CD8-positive, alpha-beta memory T cell (primary cell): ENCODE measurements at regions not wholly inside any gene's neighbourhood (a gene's known extent, or its start where the extent isn't known, plus 50 kb on each side); places are given as distances from the start of the nearest gene placed in this dataset.
A peak's percentile ranks its signal among the peaks of the same experiment; 100 is the strongest.
"Not testable (repeated sequence)": the region's sequence is repeated elsewhere in the genome, so short reads cannot be mapped to it uniquely, and the experiment has no call there.

Source experiments
- CTCF ChIA-PET: fragments of 350-600 bp; sonication (Branson Sonifier 250); formaldehyde crosslinking; loops from one replicate; lab custom pipeline; 2021; ENCODE audit warnings: antibody characterized with exemption; lab: Charles Lee
- POLR2A ChIA-PET: fragments of 350-600 bp; sonication (Branson Sonifier 250); formaldehyde crosslinking; loops from one replicate; lab custom pipeline; 2021; ENCODE audit warnings: antibody characterized with exemption; lab: Charles Lee
- DNase-seq, 5 donors: peaks; one replicate each; pipeline versions ENCODE4 v3.0.0 to v3.0.0-alpha.2; 2020 to 2022; ENCODE audit warnings: mixed read lengths in 1 of 5
- H3K27ac ChIP-seq: one replicate; pipeline ENCODE4 v1.7.0; 2013; ENCODE audit warnings: low read depth, mild to moderate bottlenecking, low read length, moderate library complexity
- H3K27me3 ChIP-seq: 2 replicates; pipeline ENCODE4 v1.7.0; 2013; ENCODE audit warnings: low read length, mild to moderate bottlenecking; ENCODE audit not compliant: insufficient read depth, poor library complexity, severe bottlenecking
- H3K36me3 ChIP-seq: 2 replicates; pipeline ENCODE4 v1.7.0; 2013; ENCODE audit warnings: mild to moderate bottlenecking, low read length, moderate library complexity; ENCODE audit not compliant: insufficient read depth
- H3K4me1 ChIP-seq: 2 replicates; pipeline ENCODE4 v1.7.0; 2013; ENCODE audit warnings: mild to moderate bottlenecking, low read length, moderate library complexity; ENCODE audit not compliant: insufficient read depth
- H3K4me3 ChIP-seq: 2 replicates; pipeline ENCODE4 v1.7.0; 2013; ENCODE audit warnings: mild to moderate bottlenecking, low read length
- H3K9me3 ChIP-seq: 2 replicates; pipeline ENCODE4 v1.7.0; 2013; ENCODE audit warnings: mild to moderate bottlenecking, low read length
- H3K27ac Mint-ChIP-seq, 8 donors: one replicate each; pipeline ENCODE4 v1.8.0; 2020 to 2021; ENCODE audit warnings: mixed read lengths in 8 of 8, mild to moderate bottlenecking in 6 of 8, inconsistent platforms in 3 of 8, moderate library complexity in 3 of 8
- H3K27me3 Mint-ChIP-seq, 2 donors: one replicate each; pipeline ENCODE4 v1.8.0; 2020 to 2021; ENCODE audit warnings: mixed read lengths in 2 of 2, mild to moderate bottlenecking in 1 of 2, moderate library complexity in 1 of 2
- H3K36me3 Mint-ChIP-seq, 3 donors: one replicate each; pipeline ENCODE4 v1.8.0; 2020 to 2021; ENCODE audit warnings: mixed read lengths in 3 of 3, inconsistent platforms in 1 of 3, mild to moderate bottlenecking in 1 of 3
- H3K4me1 Mint-ChIP-seq, 3 donors: one replicate each; pipeline ENCODE4 v1.8.0; 2020 to 2021; ENCODE audit warnings: mixed read lengths in 3 of 3, inconsistent platforms in 1 of 3, mild to moderate bottlenecking in 1 of 3
- H3K4me3 Mint-ChIP-seq, 7 donors: one replicate each; pipeline ENCODE4 v1.8.0; 2020 to 2021; ENCODE audit warnings: mixed read lengths in 7 of 7, mild to moderate bottlenecking in 6 of 7, moderate library complexity in 4 of 7, inconsistent platforms in 2 of 7
- H3K9me3 Mint-ChIP-seq, 5 donors: one replicate each; pipeline ENCODE4 v1.8.0; 2020 to 2022; ENCODE audit warnings: mixed read lengths in 5 of 5, mild to moderate bottlenecking in 3 of 5, moderate library complexity in 2 of 5, inconsistent platforms in 1 of 5

GRCh38 chr5:69014007-69014406 lies 79.8 kb upstream of the SLC30A5 start:
- H3K27me3 ChIP-seq, H3K4me3 ChIP-seq, POLR2A ChIA-PET, DNase-seq, H3K4me1 Mint-ChIP-seq, H3K4me3 Mint-ChIP-seq, H3K4me1 ChIP-seq, H3K9me3 ChIP-seq, H3K36me3 Mint-ChIP-seq, H3K36me3 ChIP-seq, H3K27ac ChIP-seq, H3K9me3 Mint-ChIP-seq, H3K27ac Mint-ChIP-seq, CTCF ChIA-PET: not testable (repeated sequence)
- H3K27me3 Mint-ChIP-seq: peaks cover 9 to 33% of the 10 kb centered on the region in 2 donors

DNA sequence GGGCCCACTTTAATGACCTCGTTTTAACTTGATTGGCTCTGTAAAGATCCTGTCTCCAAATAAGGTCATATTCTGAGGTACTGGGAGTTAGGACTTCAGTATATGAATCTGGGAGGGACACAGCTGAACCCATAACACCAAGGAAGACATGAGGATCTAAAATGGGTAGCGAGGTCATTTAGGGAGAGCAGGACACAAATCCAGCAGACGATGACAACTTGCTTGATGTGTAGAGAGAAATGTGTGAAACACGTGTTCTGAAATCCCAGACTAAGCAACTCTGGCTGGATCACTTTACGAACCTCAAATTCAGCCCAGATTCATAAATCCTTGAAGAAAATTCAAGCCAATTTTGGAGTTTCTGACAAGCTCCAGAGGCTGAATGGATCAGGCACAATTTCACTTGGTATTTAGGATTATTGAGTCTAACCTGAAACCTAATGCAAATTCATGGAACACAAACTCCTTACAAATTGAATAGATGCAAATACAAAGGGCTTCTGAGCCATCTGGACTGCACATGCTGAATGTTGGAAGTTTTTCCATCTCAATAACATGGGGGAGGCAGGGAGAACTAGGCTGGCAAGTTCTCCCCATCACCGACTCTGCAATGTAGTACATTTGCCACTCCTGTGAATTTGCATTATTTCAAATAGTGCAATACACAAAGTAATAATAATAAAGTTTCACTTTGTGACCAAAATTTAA lies 74.0 kb upstream of the SLC30A5 start:
- H3K36me3 ChIP-seq: no peaks in the 10 kb centered on the region
- no peak overlapping the region for H3K27ac Mint-ChIP-seq
- H3K4me1 ChIP-seq: no peaks in the 10 kb centered on the region
- CTCF ChIA-PET: no interaction called here
- H3K27ac ChIP-seq: no peak overlapping the region
- peaks cover 11 to 44% of the 10 kb centered on the region in 2 donors for H3K27me3 Mint-ChIP-seq
- DNase-seq: no peak
- no peaks in the 10 kb centered on the region for H3K27me3 ChIP-seq
- H3K4me3 Mint-ChIP-seq: no peak overlapping the region
- H3K4me3 ChIP-seq: no peak overlapping the region
- POLR2A ChIA-PET: no interaction called here
- H3K36me3 Mint-ChIP-seq: no peaks in the 10 kb centered on the region
- H3K9me3 ChIP-seq: no peaks in the 10 kb centered on the region
- no peaks in the 10 kb centered on the region for H3K4me1 Mint-ChIP-seq
- no peaks in the 10 kb centered on the region for H3K9me3 Mint-ChIP-seq

DNA sequence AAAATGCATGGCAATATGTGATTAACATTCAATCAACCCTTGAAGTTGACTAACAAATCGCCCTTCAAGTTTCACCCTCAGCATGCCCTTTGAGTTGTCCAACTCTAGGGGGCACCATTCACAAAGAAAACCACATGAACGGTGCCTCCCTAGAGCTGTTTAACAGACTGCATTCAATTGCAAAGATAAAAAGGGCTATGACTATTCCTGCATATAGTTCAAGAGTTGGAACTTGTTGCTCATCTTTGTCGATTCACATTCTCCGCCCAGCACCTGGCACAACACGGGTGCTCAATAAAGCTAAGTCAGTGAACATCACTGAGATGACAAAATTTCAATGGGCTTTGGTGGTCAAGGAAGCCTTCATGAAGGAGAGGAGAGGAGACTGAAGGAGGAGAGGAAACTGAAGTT lies 69.6 kb upstream of the SLC30A5 start:
- Histone ChIP-seq H3K4me3 (no peak overlapping the region), H3K36me3 (no peaks in the 10 kb centered on the region), H3K27ac (no peak overlapping the region), H3K27me3 (no peaks in the 10 kb centered on the region), H3K9me3 (no peaks in the 10 kb centered on the region), H3K4me1 (no peaks in the 10 kb centered on the region)
- no peak overlapping the region for H3K27ac Mint-ChIP-seq
- CTCF ChIA-PET: no interaction called here
- H3K36me3 Mint-ChIP-seq: no peaks in the 10 kb centered on the region
- peaks cover 6 to 30% of the 10 kb centered on the region in 2 donors for H3K27me3 Mint-ChIP-seq
- no peak overlapping the region for H3K4me3 Mint-ChIP-seq
- no peaks in the 10 kb centered on the region for H3K4me1 Mint-ChIP-seq
- H3K9me3 Mint-ChIP-seq: no peaks in the 10 kb centered on the region
- POLR2A ChIA-PET: no interaction called here
- peak in 1 of 5 donors; percentile 25 for DNase-seq

DNA sequence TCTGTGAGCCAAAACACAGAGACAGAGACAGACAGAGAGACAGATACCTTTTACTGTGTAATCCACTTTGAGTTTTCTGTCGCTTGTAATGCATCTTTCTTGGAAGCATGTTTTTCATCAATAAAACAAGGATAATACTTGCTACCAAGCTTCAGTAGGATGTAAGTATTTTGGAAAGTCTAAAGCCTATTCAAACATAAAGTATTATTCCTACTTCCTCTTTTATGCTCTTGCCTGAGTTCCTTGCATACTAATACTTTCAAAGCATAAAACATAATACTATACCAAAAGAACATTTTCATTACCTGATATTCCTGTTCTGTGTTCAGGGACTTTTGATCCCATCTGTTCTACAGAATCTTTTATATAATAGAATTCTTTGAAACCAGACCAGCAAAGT lies 64.5 kb upstream of the SLC30A5 start:
- no peak overlapping the region for H3K4me3 ChIP-seq
- H3K27me3 ChIP-seq: no peaks in the 10 kb centered on the region
- H3K4me1 ChIP-seq: no peaks in the 10 kb centered on the region
- H3K36me3 ChIP-seq: no peaks in the 10 kb centered on the region
- no peak overlapping the region for H3K27ac Mint-ChIP-seq
- H3K27ac ChIP-seq: no peak overlapping the region
- H3K9me3 ChIP-seq: no peaks in the 10 kb centered on the region
- H3K9me3 Mint-ChIP-seq: no peaks in the 10 kb centered on the region
- POLR2A ChIA-PET: no interaction called here
- no peak overlapping the region for H3K4me3 Mint-ChIP-seq
- peaks cover 7 to 11% of the 10 kb centered on the region in 2 donors for H3K27me3 Mint-ChIP-seq
- H3K4me1 Mint-ChIP-seq: no peaks in the 10 kb centered on the region
- DNase-seq: no peak
- H3K36me3 Mint-ChIP-seq: peaks cover 0 to 5% (median 0%) of the 10 kb centered on the region in 3 donors
- CTCF ChIA-PET: interaction anchor here (1.4 kb wide), 1 partner anchor 14 kb away, joined by 4 read pairs; no protein-coding TSS in a partner anchor

DNA sequence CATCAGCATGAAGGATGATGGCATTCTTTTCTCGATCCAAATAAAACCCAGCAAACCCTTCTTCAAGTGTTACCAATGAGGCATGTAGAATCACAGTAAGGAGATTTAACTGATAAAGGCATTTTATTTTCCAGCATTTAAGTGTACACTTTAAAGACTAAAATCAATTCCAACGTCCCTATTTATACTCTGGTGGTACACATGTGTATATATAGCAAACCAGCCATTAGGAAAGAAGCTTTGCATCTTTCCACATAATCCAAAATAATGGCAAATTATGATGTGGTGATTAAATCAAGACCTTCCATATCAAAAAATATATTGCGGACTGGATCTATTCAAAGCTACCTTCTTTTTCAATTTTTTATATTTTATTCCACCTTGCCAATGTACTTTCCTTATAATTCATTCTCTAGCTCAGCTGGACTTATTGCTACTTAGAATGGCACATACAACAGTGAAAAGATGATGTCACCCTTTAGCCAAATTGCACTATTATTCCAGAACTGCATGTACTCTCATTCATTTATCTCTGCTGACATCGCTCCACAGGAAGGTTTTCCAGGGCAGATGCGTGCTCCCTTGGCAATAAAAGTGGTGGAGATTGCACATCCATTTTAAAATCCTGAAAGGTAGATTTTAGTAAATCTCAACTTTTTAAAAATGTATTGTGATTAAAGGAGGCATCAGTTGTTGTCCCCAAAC lies 63.3 kb upstream of the SLC30A5 start:
- H3K36me3 ChIP-seq: no peaks in the 10 kb centered on the region
- H3K27me3 Mint-ChIP-seq: peaks cover 6 to 7% of the 10 kb centered on the region in 2 donors
- H3K9me3 Mint-ChIP-seq: no peaks in the 10 kb centered on the region
- no peak overlapping the region for H3K4me3 Mint-ChIP-seq
- peaks cover 0 to 5% (median 0%) of the 10 kb centered on the region in 3 donors for H3K36me3 Mint-ChIP-seq
- H3K4me3 ChIP-seq: no peak overlapping the region
- ChIA-PET POLR2A (no interaction called here), CTCF (interaction anchor here (1.1 to 1.4 kb wide), 2 partner anchors 11 to 12 kb away, joined by 3 to 4 read pairs; no protein-coding TSS in a partner anchor)
- H3K4me1 ChIP-seq: no peaks in the 10 kb centered on the region
- no peaks in the 10 kb centered on the region for H3K4me1 Mint-ChIP-seq
- H3K27me3 ChIP-seq: no peaks in the 10 kb centered on the region
- H3K27ac ChIP-seq: no peak overlapping the region
- H3K27ac Mint-ChIP-seq: no peak overlapping the region
- no peaks in the 10 kb centered on the region for H3K9me3 ChIP-seq
- no peak for DNase-seq

GRCh38 chr5:69032009-69032408 lies 61.8 kb upstream of the SLC30A5 start:
- CTCF ChIA-PET: no interaction called here
- H3K27ac ChIP-seq: no peak overlapping the region

GRCh38 chr5:69033690-69034089 lies 60.1 kb upstream of the SLC30A5 start:
- Histone ChIP-seq H3K27me3 (no peaks in the 10 kb centered on the region), H3K27ac (no peak overlapping the region), H3K4me3 (no peak overlapping the region), H3K4me1 (no peaks in the 10 kb centered on the region), H3K36me3 (no peaks in the 10 kb centered on the region), H3K9me3 (no peaks in the 10 kb centered on the region)
- POLR2A ChIA-PET: no interaction called here
- Mint-ChIP-seq H3K4me1 (no peaks in the 10 kb centered on the region), H3K9me3 (no peaks in the 10 kb centered on the region), H3K27ac (no peak overlapping the region), H3K36me3 (peaks cover 0 to 5% (median 0%) of the 10 kb centered on the region in 3 donors), H3K27me3 (peaks cover 7 to 8% of the 10 kb centered on the region in 2 donors), H3K4me3 (no peak overlapping the region)
- CTCF ChIA-PET: no interaction called here
- DNase-seq: no peak

More at GRCh38 chr5:69032009-69032408, 61.8 kb upstream of the SLC30A5 start:
- peaks cover 0 to 5% (median 0%) of the 10 kb centered on the region in 3 donors for H3K36me3 Mint-ChIP-seq
- no peak for DNase-seq
- H3K4me1 ChIP-seq: no peaks in the 10 kb centered on the region
- no peaks in the 10 kb centered on the region for H3K27me3 ChIP-seq
- no peaks in the 10 kb centered on the region for H3K4me1 Mint-ChIP-seq
- no peaks in the 10 kb centered on the region for H3K36me3 ChIP-seq
- POLR2A ChIA-PET: no interaction called here
- no peak overlapping the region for H3K4me3 ChIP-seq
- no peak overlapping the region for H3K27ac Mint-ChIP-seq
- H3K4me3 Mint-ChIP-seq: no peak overlapping the region
- H3K9me3 ChIP-seq: no peaks in the 10 kb centered on the region
- no peaks in the 10 kb centered on the region for H3K9me3 Mint-ChIP-seq
- H3K27me3 Mint-ChIP-seq: peaks cover 7 to 8% of the 10 kb centered on the region in 2 donors

- CTCF ChIA-PET: no interaction called here
- no peaks in the 10 kb centered on the region for H3K4me1 Mint-ChIP-seq
- H3K9me3 Mint-ChIP-seq: no peaks in the 10 kb centered on the region
- Histone ChIP-seq H3K36me3 (no peaks in the 10 kb centered on the region), H3K4me3 (no peak overlapping the region), H3K9me3 (no peaks in the 10 kb centered on the region), H3K4me1 (no peaks in the 10 kb centered on the region), H3K27me3 (no peaks in the 10 kb centered on the region), H3K27ac (no peak overlapping the region)
- DNase-seq: no peak
- POLR2A ChIA-PET: no interaction called here
- peaks cover 0 to 5% (median 0%) of the 10 kb centered on the region in 3 donors for H3K36me3 Mint-ChIP-seq
- peaks cover 7 to 8% of the 10 kb centered on the region in 2 donors for H3K27me3 Mint-ChIP-seq
- H3K4me3 Mint-ChIP-seq: no peak overlapping the region
- no peak overlapping the region for H3K27ac Mint-ChIP-seq
Observed at GRCh38 chr5:69034898-69035297, 58.9 kb upstream of the SLC30A5 start.
